A549 (cell line): ENCODE measurements at regions not wholly inside any gene's neighbourhood (a gene's known extent, or its start where the extent isn't known, plus 50 kb on each side); places are given as distances from the start of the nearest gene placed in this dataset.

ENCODE experiments used
- ATAC-seq, 2 experiments: fragments of 200-7000 bp in 1 of 2; fragments of >200 bp in 1 of 2; cut with Nextera tagmentation in 1 of 2; cut with Tn5 transposase in 1 of 2; 3 replicates each; pipeline versions ENCODE4 v1.8.0 to v1.9.1; 2018 to 2020; ENCODE audit warnings: mild to moderate bottlenecking in 1 of 2, moderate library complexity in 1 of 2
- CTCF ChIA-PET: fragments of 300-600 bp; sonication (Branson Sonifier 250); formaldehyde crosslinking; extraction: SDS; loops from one replicate; lab custom pipeline; 2021; ENCODE audit warnings: antibody characterized with exemption, inconsistent platforms; lab: Yijun Ruan, JAX
- POLR2A ChIA-PET: fragments of 350-600 bp; formaldehyde crosslinking; extraction: SDS; loops from one replicate; lab custom pipeline; 2021; ENCODE audit warnings: antibody characterized with exemption, inconsistent platforms; lab: Yijun Ruan, JAX
- DNase-seq, 2 experiments: peaks; one replicate each; pipeline versions ENCODE4 v3.0.0 to v3.0.0-alpha.2; 2011 to 2016; ENCODE audit warnings: low read depth in 1 of 2, low spot score in 1 of 2
- FAIRE-seq: peaks from 2 replicates; lab custom pipeline; 2011; peaks lifted over from hg19 to GRCh38; lab: Jason Lieb, UNC
- H3K27ac ChIP-seq, 2 experiments: fragments of >200 bp; sonication (Bioruptor Twin); formaldehyde crosslinking; 3 replicates each; pipeline ENCODE4 v1.5.1; 2016 to 2017
- H3K4me1 ChIP-seq: fragments of >200 bp; sonication (Bioruptor Twin); formaldehyde crosslinking; 3 replicates; pipeline ENCODE4 v1.6.1; 2016
- H3K4me2 ChIP-seq: fragments of >200 bp; sonication (Bioruptor Twin); formaldehyde crosslinking; 3 replicates; pipeline ENCODE4 v1.6.1; 2016
- H3K4me3 ChIP-seq: fragments of >200 bp; sonication (Bioruptor Twin); formaldehyde crosslinking; 3 replicates; pipeline ENCODE4 v1.5.1; 2016
- H3K9me3 ChIP-seq: fragments of >200 bp; sonication (Bioruptor Twin); formaldehyde crosslinking; 3 replicates; pipeline ENCODE4 v1.6.1; 2016
- BCL3 ChIP-seq: fragments of >200 bp; sonication (Bioruptor Twin); formaldehyde crosslinking; IDR thresholded peaks from 3 replicates; pipeline ENCODE4 v1.6.1; 2016
- CHD4 ChIP-seq: fragments of 200-600 bp; sonication (generic); IDR thresholded peaks from 2 replicates; pipeline ENCODE4 v1.6.1; 2016; ENCODE audit warnings: antibody characterized with exemption, mild to moderate bottlenecking, borderline replicate concordance
- CTCF ChIP-seq: fragments of >200 bp; sonication (Bioruptor Twin); formaldehyde crosslinking; IDR thresholded peaks from 3 replicates; pipeline ENCODE4 v1.5.1; 2016
- ELK1 ChIP-seq: fragments of 150-350 bp; IDR thresholded peaks from 2 replicates; pipeline ENCODE4 v1.6.1; 2014; ENCODE audit warnings: low read depth, mild to moderate bottlenecking, low read length
- ESRRA ChIP-seq: fragments of 150-350 bp; IDR thresholded peaks from 2 replicates; pipeline ENCODE4 v1.6.1; 2014; ENCODE audit warnings: mild to moderate bottlenecking, low read length, borderline replicate concordance
- FOSB ChIP-seq: fragments of 250-450 bp; sonication (Bioruptor Pico); IDR thresholded peaks from 2 replicates; pipeline ENCODE4 v1.5.0; 2020; ENCODE audit warnings: mild to moderate bottlenecking, moderate library complexity
- FOSL2 ChIP-seq, 2 experiments: fragments of 450-650 bp in 1 of 2; fragments of >200 bp in 1 of 2; sonication (Bioruptor Twin) in 1 of 2; formaldehyde crosslinking; IDR thresholded peaks; 2 replicates each; pipeline versions ENCODE4 v1.5.0 to v1.6.1; 2016 to 2020; ENCODE audit warnings: mild to moderate bottlenecking in 1 of 2, moderate library complexity in 1 of 2
- FOXS1 ChIP-seq: fragments of 250-450 bp; sonication (Bioruptor Pico); IDR thresholded peaks from 2 replicates; pipeline ENCODE4 v1.5.0; 2020; ENCODE audit warnings: mild to moderate bottlenecking, moderate library complexity
- GATA3 ChIP-seq: IDR thresholded peaks from 2 replicates; pipeline ENCODE4 v1.6.1; 2012; ENCODE audit warnings: borderline replicate concordance
- HDAC2 ChIP-seq: fragments of 200-600 bp; sonication (generic); IDR thresholded peaks from 2 replicates; pipeline ENCODE4 v1.6.1; 2016
- HOXA7 ChIP-seq: fragments of 250-450 bp; sonication (Bioruptor Pico); IDR thresholded peaks from 2 replicates; pipeline ENCODE4 v1.5.0; 2020; ENCODE audit warnings: mild to moderate bottlenecking, moderate library complexity
- JUN ChIP-seq, 2 experiments: fragments of >200 bp; sonication (Bioruptor Twin); formaldehyde crosslinking; IDR thresholded peaks; 2 replicates in 1 of 2; 3 replicates in 1 of 2; pipeline ENCODE4 v1.6.1; 2016 to 2017
- MAX ChIP-seq: IDR thresholded peaks from 2 replicates; pipeline ENCODE4 v1.6.1; 2012
- NR3C1 ChIP-seq: fragments of >200 bp; sonication (Bioruptor Twin); formaldehyde crosslinking; IDR thresholded peaks from 3 replicates; pipeline ENCODE4 v1.6.1; 2017
- PBX3 ChIP-seq: IDR thresholded peaks from 2 replicates; pipeline ENCODE4 v1.6.1; 2012
- POLR2A ChIP-seq: IDR thresholded peaks from 2 replicates; pipeline ENCODE4 v1.6.1; 2012; ENCODE audit warnings: mild to moderate bottlenecking, low read length
- RAD21 ChIP-seq, 2 experiments: fragments of >200 bp in 1 of 2; sonication (Bioruptor Twin) in 1 of 2; formaldehyde crosslinking in 1 of 2; IDR thresholded peaks in 1 of 2; conservative IDR thresholded peaks in 1 of 2; 2 replicates in 1 of 2; 3 replicates in 1 of 2; pipeline ENCODE4 v1.6.1; 2012 to 2018; ENCODE audit warnings: inconsistent platforms in 1 of 2
- REST ChIP-seq: fragments of 200-600 bp; sonication (generic); IDR thresholded peaks from 2 replicates; pipeline ENCODE4 v1.6.1; 2016; ENCODE audit warnings: antibody characterized with exemption, mild to moderate bottlenecking, moderate library complexity
- RFX5 ChIP-seq: fragments of 450-650 bp; IDR thresholded peaks from 2 replicates; pipeline ENCODE4 v1.7.1; 2014; ENCODE audit warnings: antibody characterized with exemption, mild to moderate bottlenecking, moderate library complexity
- ZNF302 ChIP-seq: fragments of 250-450 bp; sonication (Bioruptor Pico); IDR thresholded peaks from 2 replicates; pipeline ENCODE4 v1.9.0; 2021; ENCODE audit warnings: inconsistent platforms, mild to moderate bottlenecking, moderate library complexity
- WGBS: methylation state at CpG from one replicate; pipeline ENCODE4 v1.1.6; 2017; ENCODE audit errors: missing lambda C conversion rate; 5-methylcytosine and 5-hydroxymethylcytosine counted together

GRCh38 chr18:34544930-34545329 is 165.2 kb upstream of the DTNA start:
- FAIRE-seq: no peak
- WGBS: 0% methylated on average over 3 of the region's 3 CpGs
- H3K4me3 ChIP-seq: no peak overlapping the region
- ChIA-PET POLR2A (no interaction called here), CTCF (no interaction called here)
- no peak for DNase-seq
- no peak for ATAC-seq
- H3K4me1 ChIP-seq: no peaks in the 10 kb centered on the region
- H3K27ac ChIP-seq: no peak overlapping the region
- no peaks in the 10 kb centered on the region for H3K9me3 ChIP-seq
- H3K4me2 ChIP-seq: no peak overlapping the region
- no peak for TF ChIP-seq CHD4
- TF ChIP-seq FOSB (CRISPR knock-in tag): no peak
- no peak for TF ChIP-seq FOXS1 (CRISPR knock-in tag)
- TF ChIP-seq REST: no peak
- TF ChIP-seq RAD21 (conservative IDR thresholded peaks at IDR 0.05 in 1 of 2, IDR thresholded peaks at IDR 0.05 in 1 of 2): no peak
- no peak for TF ChIP-seq ESRRA
- no peak for TF ChIP-seq PBX3
- no peak for TF ChIP-seq NR3C1
- no peak for TF ChIP-seq HDAC2
- TF ChIP-seq HOXA7: no peak
- TF ChIP-seq MAX: no peak

- 8% methylated on average over 2 of the region's 2 CpGs for WGBS
- CTCF ChIA-PET: no interaction called here
These were observed 161.8 kb upstream of the DTNA start for GRCh38 chr18:34548120-34548972.

GRCh38 chr18:34548973-34549294 is 161.2 kb upstream of the DTNA start:
- no peak overlapping the region for H3K4me2 ChIP-seq
- WGBS: 13% methylated on average over 2 of the region's 2 CpGs
- no peaks in the 10 kb centered on the region for H3K4me1 ChIP-seq
- CTCF ChIA-PET: no interaction called here
- FAIRE-seq (no peak), ATAC-seq (no peak), DNase-seq (no peak)
- no peak overlapping the region for H3K4me3 ChIP-seq
- POLR2A ChIA-PET: no interaction called here
- no peaks in the 10 kb centered on the region for H3K9me3 ChIP-seq
- H3K27ac ChIP-seq: no peak overlapping the region
- no peak for TF ChIP-seq JUN (IDR thresholded peaks at IDR 0.05)
- no peak for TF ChIP-seq FOSL2 (IDR thresholded peaks at IDR 0.05)
- no peak for TF ChIP-seq FOSL2 (CRISPR knock-in tag; IDR thresholded peaks at IDR 0.05)
- TF ChIP-seq ZNF302 (CRISPR knock-in tag): no peak
- TF ChIP-seq RFX5: no peak
- no peak for TF ChIP-seq NR3C1
- TF ChIP-seq POLR2A: no peak
- no peak for TF ChIP-seq BCL3
- TF ChIP-seq ESRRA: no peak
- TF ChIP-seq GATA3: no peak
- TF ChIP-seq ELK1: no peak

More at GRCh38 chr18:34548120-34548972, 161.8 kb upstream of the DTNA start:
- no peak for ATAC-seq
- POLR2A ChIA-PET: no interaction called here
- Histone ChIP-seq H3K27ac (no peak overlapping the region), H3K4me3 (no peak overlapping the region), H3K4me1 (no peaks in the 10 kb centered on the region), H3K9me3 (no peaks in the 10 kb centered on the region), H3K4me2 (no peak overlapping the region)
- no peak for TF ChIP-seq CTCF
- FAIRE-seq: no peak
- no peak for DNase-seq
